SK-N-SH treated with all-trans-retinoic acid at 6 μM for 48 hours (cell line): ENCODE measurements at regions not wholly inside any gene's neighbourhood (a gene's known extent, or its start where the extent isn't known, plus 50 kb on each side); places are given as distances from the start of the nearest gene placed in this dataset.

Experiments used
- ARNTL ChIP-seq: fragments of 450-650 bp; formaldehyde crosslinking; IDR thresholded peaks from 2 replicates; pipeline ENCODE4 v1.5.0; 2020; ENCODE audit warnings: low read depth, mild to moderate bottlenecking, moderate library complexity, borderline replicate concordance
- BACH2 ChIP-seq: fragments of 250-450 bp; sonication (Bioruptor Pico); IDR thresholded peaks from 2 replicates; pipeline ENCODE4 v1.9.0; 2021; ENCODE audit warnings: mild to moderate bottlenecking, borderline replicate concordance
- CREB5 ChIP-seq: fragments of 250-450 bp; sonication (Bioruptor Pico); IDR thresholded peaks from 2 replicates; pipeline ENCODE4 v1.5.1; 2020; ENCODE audit warnings: low read depth, mild to moderate bottlenecking, moderate library complexity
- ESRRG ChIP-seq: fragments of 250-450 bp; sonication (Bioruptor Pico); IDR thresholded peaks from 2 replicates; pipeline ENCODE4 v1.6.1; 2021; ENCODE audit warnings: mild to moderate bottlenecking
- PATZ1 ChIP-seq: fragments of 250-450 bp; sonication (Bioruptor Pico); IDR thresholded peaks from 2 replicates; pipeline ENCODE4 v1.8.0; 2020; ENCODE audit warnings: mild to moderate bottlenecking, moderate library complexity, borderline replicate concordance
- RARB ChIP-seq: fragments of 250-450 bp; sonication (Bioruptor Pico); IDR thresholded peaks from 2 replicates; pipeline ENCODE4 v1.8.0; 2021; ENCODE audit warnings: mild to moderate bottlenecking, moderate library complexity
- TOX ChIP-seq: fragments of 250-450 bp; sonication (Bioruptor Pico); IDR thresholded peaks from 2 replicates; pipeline ENCODE4 v1.8.0; 2021; ENCODE audit warnings: mild to moderate bottlenecking, moderate library complexity, borderline replicate concordance
- ZFP3 ChIP-seq: fragments of 250-450 bp; sonication (Bioruptor Pico); IDR thresholded peaks from 2 replicates; pipeline ENCODE4 v1.5.0; 2020; ENCODE audit warnings: mild to moderate bottlenecking, moderate library complexity
- ZFP30 ChIP-seq: fragments of 450-650 bp; formaldehyde crosslinking; IDR thresholded peaks from 2 replicates; pipeline ENCODE4 v1.5.0; 2022; ENCODE audit warnings: mild to moderate bottlenecking, moderate library complexity
- ZNF565 ChIP-seq: fragments of 450-650 bp; formaldehyde crosslinking; conservative IDR thresholded peaks from 2 replicates; pipeline ENCODE4 v1.5.0; 2020; ENCODE audit warnings: low read depth, mild to moderate bottlenecking, moderate library complexity
- ZNF8 ChIP-seq: fragments of 450-650 bp; formaldehyde crosslinking; IDR thresholded peaks from 2 replicates; pipeline ENCODE4 v1.5.0; 2020; ENCODE audit warnings: mild to moderate bottlenecking, moderate library complexity

GRCh38 chr15:66854012-66854965 lies 152.3 kb downstream of the SMAD6 start:
- no peak for TF ChIP-seq RARB (CRISPR knock-in tag)
- no peak for TF ChIP-seq PATZ1 (CRISPR knock-in tag)
- TF ChIP-seq ZNF8, result no peak
- TF ChIP-seq CREB5 (CRISPR knock-in tag), result no peak
- TF ChIP-seq ESRRG (CRISPR knock-in tag), result no peak
- no peak for TF ChIP-seq TOX (CRISPR knock-in tag)
- TF ChIP-seq ZNF565, result no peak
- TF ChIP-seq ZFP3, result no peak
- TF ChIP-seq ARNTL (CRISPR knock-in tag), result no peak
- no peak for TF ChIP-seq BACH2 (CRISPR knock-in tag)
- no peak for TF ChIP-seq ZFP30 (CRISPR knock-in tag)
